Central memory CD8-positive, alpha-beta T cell (primary cell): ENCODE measurements at regions not wholly inside any gene's neighbourhood (a gene's known extent, or its start where the extent isn't known, plus 50 kb on each side); places are given as distances from the start of the nearest gene placed in this dataset.

ENCODE experiments used
- ATAC-seq: fragments of 150-1000 bp; cut with Tn5 transposase; replicated peaks from 2 replicates; pipeline ENCODE4 v1.10.0; 2022; ENCODE audit warnings: mild to moderate bottlenecking, moderate FRiP score, moderate number of reproducible peaks; ENCODE audit not compliant: poor library complexity, severe bottlenecking; ENCODE audit errors: extremely low read depth
- DNase-seq, 2 donors: peaks; one replicate each; pipeline ENCODE4 v3.0.0; 2021; ENCODE audit warnings: low spot score in 2 of 2
- H3K27ac Mint-ChIP-seq: one replicate; pipeline ENCODE4 v1.8.0; 2022; ENCODE audit warnings: low read depth, mild to moderate bottlenecking, moderate library complexity, mixed read lengths
- H3K27me3 Mint-ChIP-seq: one replicate; pipeline ENCODE4 v1.8.0; 2022; ENCODE audit warnings: mixed read lengths
- H3K36me3 Mint-ChIP-seq: one replicate; pipeline ENCODE4 v1.8.0; 2022; ENCODE audit warnings: mild to moderate bottlenecking, moderate library complexity, mixed read lengths; ENCODE audit not compliant: insufficient read depth
- H3K4me1 Mint-ChIP-seq: one replicate; pipeline ENCODE4 v1.8.0; 2022; ENCODE audit warnings: mixed read lengths
- H3K4me3 Mint-ChIP-seq: one replicate; pipeline ENCODE4 v1.8.0; 2022; ENCODE audit warnings: mild to moderate bottlenecking, moderate library complexity, mixed read lengths
- H3K9me3 Mint-ChIP-seq: one replicate; pipeline ENCODE4 v1.8.0; 2022; ENCODE audit warnings: mixed read lengths

GRCh38 chr5:4883360-4883759, 256.8 kb upstream of the ADAMTS16 start:
- Mint-ChIP-seq H3K27ac (no peak overlapping the region), H3K4me3 (no peak overlapping the region), H3K36me3 (no peaks in the 10 kb centered on the region), H3K4me1 (no peaks in the 10 kb centered on the region), H3K27me3 (no peaks in the 10 kb centered on the region), H3K9me3 (peaks cover 17% of the 10 kb centered on the region)
- ATAC-seq (no peak), DNase-seq (no peak)

GRCh38 chr5:4893063-4893744, 246.9 kb upstream of the ADAMTS16 start:
- Mint-ChIP-seq H3K4me1 (no peaks in the 10 kb centered on the region), H3K27me3 (no peaks in the 10 kb centered on the region), H3K9me3 (peaks cover 16% of the 10 kb centered on the region), H3K4me3 (no peak overlapping the region), H3K27ac (no peak overlapping the region), H3K36me3 (no peaks in the 10 kb centered on the region)
- DNase-seq = no peak
- no peak for ATAC-seq

- no peak for ATAC-seq
- Mint-ChIP-seq H3K4me1 (no peaks in the 10 kb centered on the region), H3K27me3 (no peaks in the 10 kb centered on the region), H3K9me3 (peaks cover 12% of the 10 kb centered on the region), H3K4me3 (no peak overlapping the region), H3K27ac (no peak overlapping the region), H3K36me3 (no peaks in the 10 kb centered on the region)
- no peak for DNase-seq
These were observed 243.8 kb upstream of the ADAMTS16 start for GRCh38 chr5:4896328-4896727.

- Mint-ChIP-seq H3K4me3 (no peak overlapping the region), H3K27ac (no peak overlapping the region), H3K27me3 (no peaks in the 10 kb centered on the region), H3K9me3 (peaks cover 21% of the 10 kb centered on the region), H3K4me1 (no peaks in the 10 kb centered on the region), H3K36me3 (no peaks in the 10 kb centered on the region)
- DNase-seq (no peak), ATAC-seq (no peak)
These were observed 238.8 kb upstream of the ADAMTS16 start for GRCh38 chr5:4901305-4901811.

- no peaks in the 10 kb centered on the region for H3K4me1 Mint-ChIP-seq
These were observed 238.2 kb upstream of the ADAMTS16 start for GRCh38 chr5:4901924-4902323.

GRCh38 chr5:4905674-4906520, 234.2 kb upstream of the ADAMTS16 start:
- H3K27ac Mint-ChIP-seq = no peak overlapping the region
- no peak for ATAC-seq
- H3K36me3 Mint-ChIP-seq = no peaks in the 10 kb centered on the region

More at GRCh38 chr5:4901924-4902323, 238.2 kb upstream of the ADAMTS16 start:
- Mint-ChIP-seq H3K36me3 (no peaks in the 10 kb centered on the region), H3K9me3 (peaks cover 21% of the 10 kb centered on the region), H3K4me3 (no peak overlapping the region), H3K27me3 (no peaks in the 10 kb centered on the region), H3K27ac (no peak overlapping the region)
- ATAC-seq (no peak), DNase-seq (no peak)

GRCh38 chr5:4906786-4907185, 233.3 kb upstream of the ADAMTS16 start:
- Mint-ChIP-seq H3K27ac (no peak overlapping the region), H3K4me3 (no peak overlapping the region), H3K9me3 (peaks cover 10% of the 10 kb centered on the region), H3K27me3 (no peaks in the 10 kb centered on the region), H3K4me1 (no peaks in the 10 kb centered on the region), H3K36me3 (peaks cover 3% of the 10 kb centered on the region)
- ATAC-seq = no peak
- no peak for DNase-seq

More at GRCh38 chr5:4905674-4906520, 234.2 kb upstream of the ADAMTS16 start:
- H3K4me1 Mint-ChIP-seq = no peaks in the 10 kb centered on the region
- DNase-seq = no peak
- H3K9me3 Mint-ChIP-seq = peaks cover 16% of the 10 kb centered on the region
- H3K27me3 Mint-ChIP-seq = no peaks in the 10 kb centered on the region
- no peak overlapping the region for H3K4me3 Mint-ChIP-seq

- no peaks in the 10 kb centered on the region for H3K4me1 Mint-ChIP-seq
- no peaks in the 10 kb centered on the region for H3K27me3 Mint-ChIP-seq
- no peak for DNase-seq
- H3K27ac Mint-ChIP-seq = no peak overlapping the region
- peaks cover 3% of the 10 kb centered on the region for H3K36me3 Mint-ChIP-seq
- no peak for ATAC-seq
- H3K9me3 Mint-ChIP-seq = peaks cover 10% of the 10 kb centered on the region
- H3K4me3 Mint-ChIP-seq = no peak overlapping the region
These were observed 232.6 kb upstream of the ADAMTS16 start for GRCh38 chr5:4907571-4907970.

- Mint-ChIP-seq H3K4me3 (no peak overlapping the region), H3K36me3 (peaks cover 3% of the 10 kb centered on the region), H3K9me3 (peaks cover 5% of the 10 kb centered on the region), H3K27ac (no peak overlapping the region), H3K27me3 (no peaks in the 10 kb centered on the region), H3K4me1 (no peaks in the 10 kb centered on the region)
- no peak for DNase-seq
- ATAC-seq = no peak
These were observed 231.0 kb upstream of the ADAMTS16 start for GRCh38 chr5:4909086-4909485.

- H3K27me3 Mint-ChIP-seq = no peaks in the 10 kb centered on the region
- peaks cover 3% of the 10 kb centered on the region for H3K36me3 Mint-ChIP-seq
- no peaks in the 10 kb centered on the region for H3K4me1 Mint-ChIP-seq
- no peak overlapping the region for H3K27ac Mint-ChIP-seq
- H3K4me3 Mint-ChIP-seq = no peak overlapping the region
- H3K9me3 Mint-ChIP-seq = peaks cover 12% of the 10 kb centered on the region
- no peak for DNase-seq
- ATAC-seq = no peak
These were observed 228.3 kb upstream of the ADAMTS16 start for GRCh38 chr5:4911646-4912403.

- H3K36me3 Mint-ChIP-seq = no peaks in the 10 kb centered on the region
These were observed 218.2 kb upstream of the ADAMTS16 start for GRCh38 chr5:4921929-4922328.

GRCh38 chr5:4924577-4924976, 215.6 kb upstream of the ADAMTS16 start:
- DNase-seq (no peak), ATAC-seq (no peak)
- no peaks in the 10 kb centered on the region for H3K36me3 Mint-ChIP-seq
- no peak overlapping the region for H3K27ac Mint-ChIP-seq
- H3K9me3 Mint-ChIP-seq = peaks cover 12% of the 10 kb centered on the region
- H3K4me1 Mint-ChIP-seq = no peaks in the 10 kb centered on the region
- H3K27me3 Mint-ChIP-seq = no peaks in the 10 kb centered on the region
- no peak overlapping the region for H3K4me3 Mint-ChIP-seq

More at GRCh38 chr5:4921929-4922328, 218.2 kb upstream of the ADAMTS16 start:
- no peaks in the 10 kb centered on the region for H3K4me1 Mint-ChIP-seq
- DNase-seq (no peak), ATAC-seq (no peak)
- H3K4me3 Mint-ChIP-seq = no peak overlapping the region
- H3K27ac Mint-ChIP-seq = no peak overlapping the region
- peaks cover 12% of the 10 kb centered on the region for H3K9me3 Mint-ChIP-seq
- H3K27me3 Mint-ChIP-seq = no peaks in the 10 kb centered on the region
